Ishikawa (cell line): ENCODE measurements at regions not wholly inside any gene's neighbourhood (a gene's known extent, or its start where the extent isn't known, plus 50 kb on each side); places are given as distances from the start of the nearest gene placed in this dataset.

Source experiments
- CEBPB ChIP-seq: IDR thresholded peaks from 2 replicates; pipeline ENCODE4 v1.6.1; 2012
- CREB1 ChIP-seq: IDR thresholded peaks from 2 replicates; pipeline ENCODE4 v1.6.1; 2012; ENCODE audit warnings: low read depth
- EGR1 ChIP-seq: IDR thresholded peaks from 2 replicates; pipeline ENCODE4 v1.6.1; 2012
- EP300 ChIP-seq: IDR thresholded peaks from 2 replicates; pipeline ENCODE4 v1.6.1; 2012; ENCODE audit warnings: borderline replicate concordance
- FOXM1 ChIP-seq: IDR thresholded peaks from 2 replicates; pipeline ENCODE4 v1.6.1; 2012; ENCODE audit warnings: low read depth, borderline replicate concordance
- MAX ChIP-seq: IDR thresholded peaks from 2 replicates; pipeline ENCODE4 v1.6.1; 2012
- NFIC ChIP-seq: IDR thresholded peaks from 2 replicates; pipeline ENCODE4 v1.6.1; 2012
- RAD21 ChIP-seq: IDR thresholded peaks from 2 replicates; pipeline ENCODE4 v1.6.1; 2012; ENCODE audit warnings: low read depth
- REST ChIP-seq: IDR thresholded peaks from 2 replicates; pipeline ENCODE4 v1.6.1; 2012; ENCODE audit warnings: low read depth, mild to moderate bottlenecking
- TAF1 ChIP-seq: IDR thresholded peaks from 2 replicates; pipeline ENCODE4 v1.6.1; 2012; ENCODE audit warnings: low read depth, mild to moderate bottlenecking
- TCF12 ChIP-seq: IDR thresholded peaks from 2 replicates; pipeline ENCODE4 v1.6.1; 2012; ENCODE audit warnings: low read depth
- TEAD4 ChIP-seq: IDR thresholded peaks from 2 replicates; pipeline ENCODE4 v1.6.1; 2012
- USF1 ChIP-seq: IDR thresholded peaks from 2 replicates; pipeline ENCODE4 v1.6.1; 2012
- YY1 ChIP-seq: IDR thresholded peaks from 2 replicates; pipeline ENCODE4 v1.6.1; 2012; ENCODE audit warnings: low read depth
- ZBTB7A ChIP-seq: IDR thresholded peaks from 2 replicates; pipeline ENCODE4 v1.6.1; 2012; ENCODE audit warnings: low read depth

GRCh38 chr5:96016216-96016615, 54.6 kb upstream of the ELL2 start:
- TF ChIP-seq REST (no peak), NFIC (no peak), YY1 (no peak), EGR1 (no peak), CREB1 (no peak), MAX (no peak), TCF12 (no peak), EP300 (no peak), USF1 (no peak), TEAD4 (no peak), RAD21 (no peak), TAF1 (no peak), FOXM1 (no peak)

- TF ChIP-seq TCF12 (no peak), CREB1 (no peak), FOXM1 (no peak), REST (no peak), ZBTB7A (no peak), YY1 (no peak), MAX (no peak), TEAD4 (no peak), TAF1 (no peak)
Observed at GRCh38 chr5:96015709-96016108, 54.1 kb upstream of the ELL2 start.

- no peak for TF ChIP-seq EGR1
- no peak for TF ChIP-seq RAD21
- TF ChIP-seq FOXM1: no peak
- no peak for TF ChIP-seq CREB1
- no peak for TF ChIP-seq TCF12
- no peak for TF ChIP-seq EP300
- TF ChIP-seq YY1: no peak
- no peak for TF ChIP-seq REST
- no peak for TF ChIP-seq ZBTB7A
- TF ChIP-seq CEBPB: no peak
- TF ChIP-seq MAX: no peak
- TF ChIP-seq TEAD4: no peak
- TF ChIP-seq NFIC: no peak
Observed at GRCh38 chr5:96014395-96014794, 52.7 kb upstream of the ELL2 start.

- TF ChIP-seq TAF1: no peak
- TF ChIP-seq TCF12: no peak
- TF ChIP-seq EP300: no peak
- TF ChIP-seq EGR1: no peak
- no peak for TF ChIP-seq YY1
- no peak for TF ChIP-seq MAX
- TF ChIP-seq FOXM1: no peak
- TF ChIP-seq USF1: no peak
- no peak for TF ChIP-seq REST
- TF ChIP-seq CREB1: no peak
- no peak for TF ChIP-seq NFIC
- no peak for TF ChIP-seq RAD21
- TF ChIP-seq ZBTB7A: no peak
- no peak for TF ChIP-seq TEAD4
- no peak for TF ChIP-seq CEBPB
Observed at GRCh38 chr5:96013254-96013653, 51.6 kb upstream of the ELL2 start.
